DND-41 (cell line): ENCODE measurements at regions not wholly inside any gene's neighbourhood (a gene's known extent, or its start where the extent isn't known, plus 50 kb on each side); places are given as distances from the start of the nearest gene placed in this dataset.

Experiments
- CTCF ChIP-seq: IDR thresholded peaks from 2 replicates; pipeline ENCODE4 v1.5.1; 2012; ENCODE audit warnings: borderline replicate concordance, low read length, moderate library complexity, mild to moderate bottlenecking; ENCODE audit not compliant: poor library complexity, severe bottlenecking; ENCODE audit errors: extremely low read depth
- EZH2 ChIP-seq: IDR thresholded peaks from 3 replicates; pipeline ENCODE4 v1.6.1; 2012; ENCODE audit warnings: borderline replicate concordance, low read depth, mild to moderate bottlenecking, moderate library complexity, low read length, inconsistent platforms; ENCODE audit not compliant: severe bottlenecking

GRCh38 chr21:22711636-22712035 is 1713.4 kb downstream of the NCAM2 start:
- TF ChIP-seq CTCF (no peak), EZH2 (no peak)
